Liver (tissue), 2 donors: ENCODE measurements at regions not wholly inside any gene's neighbourhood (a gene's known extent, or its start where the extent isn't known, plus 50 kb on each side); places are given as distances from the start of the nearest gene placed in this dataset.

Source experiments
- ZBTB33 ChIP-seq: IDR thresholded peaks from 2 replicates; pipeline ENCODE4 v1.6.1; 2016; ENCODE audit warnings: antibody characterized with exemption
- TF ChIP-seq, protein P1 (sequence below): fragments of 150-350 bp; IDR thresholded peaks from 2 replicates; pipeline ENCODE4 v1.5.1; 2017; ENCODE audit warnings: improper control_type of control experiment, low read depth, low read length; ENCODE audit not compliant: missing input control
- donor health status: healthy.

DNA sequence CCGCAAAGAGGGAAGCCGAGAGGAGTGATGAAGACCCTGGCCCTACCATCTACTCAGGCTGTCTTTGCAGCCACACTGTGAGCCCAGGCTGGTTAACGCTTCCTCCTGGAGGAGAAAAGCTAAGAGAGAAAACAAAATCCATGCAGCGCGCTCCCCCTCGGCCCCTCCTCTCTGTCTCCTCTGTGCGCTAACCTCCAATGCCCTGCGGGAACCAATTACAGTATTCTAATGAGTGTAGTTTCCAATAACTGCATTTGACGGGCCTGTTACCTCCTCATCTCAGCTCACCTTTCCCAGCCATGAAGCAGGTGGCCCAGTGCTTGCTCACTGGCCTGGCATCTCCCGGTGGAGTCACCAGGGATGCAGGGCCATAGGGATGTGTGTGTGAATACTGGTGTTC is 565.5 kb downstream of the EBF1 start:
- no peak for TF ChIP-seq ZBTB33
- TF ChIP-seq, protein P1, sequence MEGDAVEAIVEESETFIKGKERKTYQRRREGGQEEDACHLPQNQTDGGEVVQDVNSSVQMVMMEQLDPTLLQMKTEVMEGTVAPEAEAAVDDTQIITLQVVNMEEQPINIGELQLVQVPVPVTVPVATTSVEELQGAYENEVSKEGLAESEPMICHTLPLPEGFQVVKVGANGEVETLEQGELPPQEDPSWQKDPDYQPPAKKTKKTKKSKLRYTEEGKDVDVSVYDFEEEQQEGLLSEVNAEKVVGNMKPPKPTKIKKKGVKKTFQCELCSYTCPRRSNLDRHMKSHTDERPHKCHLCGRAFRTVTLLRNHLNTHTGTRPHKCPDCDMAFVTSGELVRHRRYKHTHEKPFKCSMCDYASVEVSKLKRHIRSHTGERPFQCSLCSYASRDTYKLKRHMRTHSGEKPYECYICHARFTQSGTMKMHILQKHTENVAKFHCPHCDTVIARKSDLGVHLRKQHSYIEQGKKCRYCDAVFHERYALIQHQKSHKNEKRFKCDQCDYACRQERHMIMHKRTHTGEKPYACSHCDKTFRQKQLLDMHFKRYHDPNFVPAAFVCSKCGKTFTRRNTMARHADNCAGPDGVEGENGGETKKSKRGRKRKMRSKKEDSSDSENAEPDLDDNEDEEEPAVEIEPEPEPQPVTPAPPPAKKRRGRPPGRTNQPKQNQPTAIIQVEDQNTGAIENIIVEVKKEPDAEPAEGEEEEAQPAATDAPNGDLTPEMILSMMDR = no peak
